B cell (primary cell): ENCODE measurements at regions not wholly inside any gene's neighbourhood (a gene's known extent, or its start where the extent isn't known, plus 50 kb on each side); places are given as distances from the start of the nearest gene placed in this dataset.

Experiments used
- EZH2 ChIP-seq: IDR thresholded peaks from 2 replicates; pipeline ENCODE4 v1.6.1; 2012; ENCODE audit warnings: borderline replicate concordance, low read depth, mild to moderate bottlenecking, moderate library complexity, low read length; ENCODE audit not compliant: insufficient read depth, poor library complexity, severe bottlenecking
- TF ChIP-seq, protein P1 (sequence below): fragments of 200-600 bp; IDR thresholded peaks from one replicate; pipeline ENCODE4 v1.8.0; 2022; ENCODE audit warnings: antibody characterized with exemption, mild to moderate bottlenecking

DNA sequence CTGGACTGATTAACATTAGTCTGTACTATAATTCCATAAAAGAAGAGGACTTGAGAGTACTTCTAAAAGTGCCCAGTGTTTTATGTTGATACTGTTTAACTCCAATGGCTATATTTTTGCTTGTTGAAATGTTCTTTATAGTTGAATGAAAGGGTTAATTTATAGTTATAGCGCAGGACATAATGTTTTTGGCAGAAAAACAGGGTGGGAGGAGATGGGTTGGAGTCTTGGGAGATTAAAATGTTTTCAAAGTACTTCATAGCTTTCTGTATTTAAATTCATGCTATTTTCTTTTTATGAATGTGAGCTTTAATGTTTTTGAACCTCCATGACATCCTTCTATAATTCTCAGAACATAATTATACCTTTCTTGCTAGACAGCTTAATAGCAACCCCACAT, 108.2 kb downstream of the CNTN3 start:
- TF ChIP-seq, protein P1, sequence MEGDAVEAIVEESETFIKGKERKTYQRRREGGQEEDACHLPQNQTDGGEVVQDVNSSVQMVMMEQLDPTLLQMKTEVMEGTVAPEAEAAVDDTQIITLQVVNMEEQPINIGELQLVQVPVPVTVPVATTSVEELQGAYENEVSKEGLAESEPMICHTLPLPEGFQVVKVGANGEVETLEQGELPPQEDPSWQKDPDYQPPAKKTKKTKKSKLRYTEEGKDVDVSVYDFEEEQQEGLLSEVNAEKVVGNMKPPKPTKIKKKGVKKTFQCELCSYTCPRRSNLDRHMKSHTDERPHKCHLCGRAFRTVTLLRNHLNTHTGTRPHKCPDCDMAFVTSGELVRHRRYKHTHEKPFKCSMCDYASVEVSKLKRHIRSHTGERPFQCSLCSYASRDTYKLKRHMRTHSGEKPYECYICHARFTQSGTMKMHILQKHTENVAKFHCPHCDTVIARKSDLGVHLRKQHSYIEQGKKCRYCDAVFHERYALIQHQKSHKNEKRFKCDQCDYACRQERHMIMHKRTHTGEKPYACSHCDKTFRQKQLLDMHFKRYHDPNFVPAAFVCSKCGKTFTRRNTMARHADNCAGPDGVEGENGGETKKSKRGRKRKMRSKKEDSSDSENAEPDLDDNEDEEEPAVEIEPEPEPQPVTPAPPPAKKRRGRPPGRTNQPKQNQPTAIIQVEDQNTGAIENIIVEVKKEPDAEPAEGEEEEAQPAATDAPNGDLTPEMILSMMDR = no peak
- TF ChIP-seq EZH2 = no peak
